Activated T-cell treated with anti-CD3 and anti-CD28 coated beads for 48 hours (primary cell): ENCODE measurements at regions not wholly inside any gene's neighbourhood (a gene's known extent, or its start where the extent isn't known, plus 50 kb on each side); places are given as distances from the start of the nearest gene placed in this dataset.
"Not testable (repeated sequence)": the region's sequence is repeated elsewhere in the genome, so short reads cannot be mapped to it uniquely, and the experiment has no call there.

Source experiments
- DNase-seq: peaks from one replicate; pipeline ENCODE4 v3.0.0-alpha.2; 2020; ENCODE audit warnings: low read depth

GRCh38 chr1:189538271-189538670 is 939.4 kb downstream of the BRINP3 start:
- DNase-seq, result no peak

DNA sequence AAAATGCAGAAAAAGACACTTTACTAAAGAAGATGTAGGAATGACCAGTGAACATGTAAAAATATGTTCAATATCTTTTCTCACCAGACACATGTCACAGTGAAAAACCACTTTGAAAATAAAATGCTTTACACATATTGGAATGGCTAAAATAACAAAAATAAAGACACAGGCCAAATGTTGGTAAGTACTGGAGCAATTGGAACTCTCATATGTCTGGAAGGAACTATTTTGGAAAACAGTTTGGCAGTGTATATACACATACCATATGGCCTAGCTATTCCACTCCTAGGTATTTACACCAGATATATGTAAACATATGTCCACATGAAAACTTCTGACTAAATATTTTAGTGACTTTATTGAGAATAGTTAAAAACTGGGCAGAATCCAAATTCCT is 927.2 kb downstream of the BRINP3 start:
- DNase-seq, result no peak

DNA sequence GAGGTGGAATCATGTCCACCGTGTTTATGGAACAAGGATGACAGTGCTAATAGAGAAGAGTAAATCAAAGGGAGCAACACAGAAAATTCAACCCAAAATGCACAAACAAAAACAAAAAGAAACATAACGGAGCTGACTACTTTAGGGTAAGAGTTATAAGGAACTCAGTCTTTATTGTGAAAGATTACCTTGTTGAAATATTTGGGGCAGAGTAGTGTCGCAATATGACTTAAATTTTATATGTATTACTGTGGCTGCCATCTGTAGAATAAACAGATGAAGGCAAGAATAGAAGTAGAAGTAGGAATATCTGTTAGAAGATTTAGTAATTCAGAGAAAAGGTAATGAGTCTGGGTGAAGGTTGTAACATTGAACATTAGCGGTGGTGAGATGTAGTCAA is 913.9 kb downstream of the BRINP3 start:
- DNase-seq, result no peak

DNA sequence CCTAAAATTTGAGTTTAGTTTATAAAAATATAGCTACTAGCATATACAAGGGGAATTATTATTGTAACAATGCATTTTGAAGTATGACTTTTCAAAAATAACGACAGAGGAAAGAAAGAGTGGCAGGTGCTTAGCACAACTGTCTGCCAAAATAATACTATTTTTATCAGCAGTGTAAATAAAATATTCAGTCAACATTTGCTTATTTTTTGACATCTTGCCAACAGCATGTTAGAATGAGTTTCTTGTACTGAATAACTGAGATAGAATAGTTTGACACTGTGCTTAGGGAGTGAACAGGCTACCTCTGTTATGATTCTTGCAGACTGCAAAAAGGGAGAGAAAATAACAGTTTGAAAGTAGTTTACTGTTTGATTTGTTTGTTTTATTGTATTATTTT is 909.8 kb downstream of the BRINP3 start:
- no peak for DNase-seq

- no peak for DNase-seq
These were observed 881.5 kb downstream of the BRINP3 start for GRCh38 chr1:189596197-189596596.

- DNase-seq, result no peak
These were observed 880.6 kb downstream of the BRINP3 start for GRCh38 chr1:189597083-189597482.

GRCh38 chr1:189605226-189605625 is 872.4 kb downstream of the BRINP3 start:
- DNase-seq, result no peak

DNA sequence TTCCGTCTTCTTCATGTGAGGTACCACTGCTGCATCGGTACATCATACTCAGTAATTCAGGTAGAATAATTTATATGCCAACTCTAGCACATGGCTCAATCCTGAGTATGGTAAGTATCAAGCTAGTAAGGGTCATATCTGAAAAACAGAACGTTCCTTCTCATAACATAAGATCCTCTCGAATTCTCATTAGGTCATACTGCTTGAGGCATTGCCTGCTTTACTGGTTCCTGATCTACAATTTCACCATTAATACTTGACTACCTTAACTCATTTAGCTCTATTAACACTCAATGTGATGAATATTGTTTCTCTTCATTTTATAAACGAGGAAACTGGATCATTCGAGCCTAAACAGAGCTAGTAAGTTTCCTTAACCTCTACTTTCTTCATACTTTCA is 871.6 kb downstream of the BRINP3 start:
- no peak for DNase-seq

- no peak for DNase-seq
These were observed 870.7 kb downstream of the BRINP3 start for GRCh38 chr1:189606795-189607476.

GRCh38 chr1:189607477-189608096 is 870.1 kb downstream of the BRINP3 start:
- DNase-seq, result no peak

GRCh38 chr1:189609167-189609566 is 868.5 kb downstream of the BRINP3 start:
- DNase-seq, result no peak

DNA sequence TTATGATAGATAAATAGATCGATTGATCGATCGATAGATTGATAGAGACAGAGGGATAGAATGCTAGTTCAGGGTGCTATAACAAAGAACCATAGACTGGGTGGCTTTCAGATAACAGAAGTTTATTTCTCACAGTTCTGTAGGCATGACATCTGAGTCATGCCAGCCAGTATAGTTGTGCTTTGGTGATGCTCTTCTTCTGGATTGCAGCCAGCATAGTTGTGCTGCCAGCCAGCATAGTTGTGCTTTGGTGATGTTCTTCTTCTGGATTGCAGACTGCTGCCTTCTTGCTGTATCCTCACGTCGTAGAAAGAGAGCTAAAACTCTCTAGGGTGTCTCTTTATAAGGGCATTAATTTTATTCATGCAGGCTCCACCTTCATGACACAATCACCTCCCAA is 860.8 kb downstream of the BRINP3 start:
- DNase-seq, result no peak

DNA sequence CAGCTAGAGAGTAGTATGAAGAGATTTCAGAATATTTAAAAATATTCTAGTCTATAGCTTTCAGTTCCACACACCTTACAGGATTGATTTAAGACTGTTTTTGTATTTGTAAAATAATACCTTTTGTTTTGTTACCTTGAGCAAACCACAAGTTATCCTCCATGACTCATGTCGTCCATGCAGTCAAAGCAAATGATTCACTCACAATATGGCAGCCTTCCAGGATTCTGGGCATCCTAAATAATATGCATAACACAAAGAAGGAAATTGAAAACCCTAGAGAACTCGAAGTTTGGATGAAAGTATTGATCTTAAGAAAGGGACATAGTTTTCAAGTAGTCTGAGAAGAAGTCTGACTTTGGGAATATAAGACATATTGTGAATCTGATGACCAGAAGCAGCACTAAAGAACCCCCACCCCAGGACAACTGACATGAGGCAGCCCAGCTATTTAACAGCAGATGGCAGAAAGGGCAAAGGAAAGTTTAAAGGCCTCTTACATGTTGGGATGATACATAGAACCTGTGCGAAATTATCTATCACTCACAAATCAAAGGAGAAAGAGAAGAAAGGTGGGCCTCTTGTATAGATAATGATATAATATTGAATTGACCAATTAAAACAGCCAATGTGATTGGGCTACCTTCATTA is 857.9 kb downstream of the BRINP3 start:
- no peak for DNase-seq

GRCh38 chr1:189620471-189620870 is 857.2 kb downstream of the BRINP3 start:
- DNase-seq, result no peak

DNA sequence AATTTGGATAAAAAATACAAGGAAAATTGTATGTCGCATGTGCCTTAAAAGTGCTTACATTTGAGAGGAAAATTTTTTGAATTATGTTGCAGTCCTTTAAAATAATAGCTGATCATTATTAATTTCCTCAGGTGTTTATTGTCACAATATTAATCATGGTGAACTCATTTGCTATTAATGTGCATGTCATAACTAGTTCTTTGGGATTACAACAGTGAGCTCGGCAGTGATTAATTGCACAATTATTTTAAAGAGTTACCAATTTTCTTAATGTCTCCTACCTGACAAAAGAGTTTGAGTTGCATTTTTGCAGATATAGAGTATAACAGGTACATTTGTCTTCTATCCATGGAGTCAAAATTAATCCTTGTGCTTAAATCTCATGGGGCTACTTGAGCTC is 854.3 kb downstream of the BRINP3 start:
- no peak for DNase-seq

DNA sequence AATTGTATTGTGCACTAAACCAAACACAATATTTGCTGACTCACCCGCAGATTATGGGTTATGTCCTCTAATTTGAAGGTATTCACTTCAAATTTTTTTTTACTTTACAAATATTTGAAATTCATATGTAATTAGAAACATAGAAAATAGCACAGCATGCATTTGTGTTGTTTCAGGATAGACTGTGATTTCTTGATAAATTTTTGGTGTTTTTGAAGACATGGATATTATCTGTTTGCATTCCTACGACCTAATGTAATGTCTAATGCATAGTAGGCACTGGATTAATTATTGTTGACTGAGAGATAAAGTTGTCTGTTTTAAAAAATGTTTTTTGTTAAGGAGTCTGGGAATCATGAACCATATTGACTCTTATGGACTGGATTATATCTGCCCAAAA is 850.2 kb downstream of the BRINP3 start:
- no peak for DNase-seq

DNA sequence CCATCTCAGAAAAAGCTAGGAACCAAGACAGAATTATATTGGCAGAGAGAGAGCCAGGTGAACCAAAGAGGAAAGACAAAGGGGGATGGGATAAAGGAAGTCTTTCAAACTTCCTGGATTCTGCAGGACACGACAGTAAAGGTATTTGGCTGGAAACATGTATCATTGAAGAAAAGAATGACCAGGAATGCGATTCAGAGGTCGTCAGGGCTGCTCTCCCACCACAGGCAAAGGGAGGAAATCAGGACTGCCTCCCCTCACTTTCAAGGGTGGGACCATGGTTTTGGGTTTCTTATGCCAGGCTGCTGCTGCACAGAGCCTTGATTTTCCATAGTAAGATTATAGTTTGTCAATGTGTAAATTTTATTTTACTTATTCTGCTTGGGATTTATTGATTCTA is 848.8 kb downstream of the BRINP3 start:
- no peak for DNase-seq

DNA sequence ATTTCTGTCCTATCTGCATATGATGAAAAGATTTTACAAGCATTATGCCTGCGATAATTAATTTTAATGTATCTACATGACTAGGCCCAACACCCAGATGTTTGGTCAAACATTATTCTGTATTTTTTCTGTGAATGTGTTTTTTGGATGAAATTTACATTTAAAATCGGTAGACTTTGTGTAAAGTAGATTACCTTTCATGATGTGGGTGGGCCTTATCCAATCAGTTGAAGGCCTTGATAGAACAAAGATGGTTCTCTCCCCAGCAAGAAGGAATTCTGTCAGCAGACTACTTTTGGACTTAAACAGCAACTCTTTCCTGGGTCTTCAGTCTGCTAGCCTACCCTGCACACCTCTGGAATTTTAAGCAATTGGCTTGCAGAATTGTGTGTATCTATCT is 844.0 kb downstream of the BRINP3 start:
- DNase-seq, result no peak

- no peak for DNase-seq
These were observed 840.6 kb downstream of the BRINP3 start for GRCh38 chr1:189637041-189637440.

DNA sequence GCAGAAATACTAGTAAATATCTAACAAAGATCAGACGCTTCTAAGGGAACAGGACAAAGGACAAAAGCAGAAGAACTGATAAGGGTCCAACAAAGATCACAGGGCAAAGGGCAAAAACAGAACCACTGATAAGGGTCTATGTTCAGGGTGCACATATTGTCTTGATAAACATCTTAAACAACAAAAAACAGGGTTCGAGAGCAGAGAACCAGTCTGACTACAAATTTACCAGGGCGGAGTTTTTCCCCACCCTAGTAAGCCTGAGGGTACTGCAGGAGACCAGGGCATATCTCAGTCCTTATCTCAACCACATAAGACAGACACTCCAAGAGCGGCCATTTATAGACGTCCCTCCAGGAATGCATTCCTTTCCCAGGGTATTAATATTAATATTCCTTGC is 833.5 kb downstream of the BRINP3 start:
- not testable (repeated sequence) for DNase-seq

DNA sequence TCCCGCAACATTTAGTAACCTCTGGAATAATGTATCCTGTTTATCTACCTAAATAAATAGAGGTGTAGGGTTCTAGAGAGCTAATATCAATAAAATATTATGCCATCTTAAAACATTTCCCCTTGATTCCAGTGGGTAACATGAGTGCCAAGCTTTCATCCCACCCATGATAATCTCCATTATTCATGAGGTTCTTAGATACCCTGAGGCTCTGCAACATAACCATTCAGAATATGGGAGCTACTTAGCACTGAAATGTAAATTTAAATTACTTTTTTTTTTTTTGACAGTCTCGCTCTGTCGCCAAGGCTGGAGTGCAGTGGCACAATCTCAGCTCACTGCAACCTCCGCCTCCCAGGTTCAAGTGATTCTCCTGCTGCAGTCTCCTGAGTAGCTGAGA is 832.7 kb downstream of the BRINP3 start:
- no peak for DNase-seq

DNA sequence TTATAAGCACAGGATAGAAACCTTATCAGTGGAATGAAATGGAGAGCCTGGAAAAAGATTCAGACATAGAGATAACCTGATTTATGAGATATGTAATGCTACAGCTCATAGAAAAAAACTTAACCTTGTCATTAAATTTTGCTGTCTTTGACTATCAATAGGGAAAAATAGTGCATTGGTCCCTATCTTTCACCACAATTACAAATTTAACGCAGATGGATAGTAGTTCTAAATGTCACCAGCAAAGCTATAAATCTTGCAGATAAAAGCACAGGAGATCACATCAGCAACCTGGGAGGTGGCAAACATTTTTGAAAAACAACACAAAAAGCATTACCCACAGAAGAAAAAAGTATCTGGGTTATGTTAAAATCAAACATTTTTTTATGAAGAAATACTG is 831.6 kb downstream of the BRINP3 start:
- DNase-seq, result no peak

GRCh38 chr1:189654906-189655305 is 822.8 kb downstream of the BRINP3 start:
- no peak for DNase-seq
